Neutrophil (primary cell): ENCODE measurements at regions not wholly inside any gene's neighbourhood (a gene's known extent, or its start where the extent isn't known, plus 50 kb on each side); places are given as distances from the start of the nearest gene placed in this dataset.
"Not testable (repeated sequence)": the region's sequence is repeated elsewhere in the genome, so short reads cannot be mapped to it uniquely, and the experiment has no call there.

ENCODE experiments used
- H3K27ac ChIP-seq: fragments of 200-600 bp; sonication (generic); 2 replicates; pipeline ENCODE4 v1.5.1; 2016; ENCODE audit warnings: mild to moderate bottlenecking, moderate library complexity
- H3K27me3 ChIP-seq: fragments of 200-600 bp; sonication (generic); 2 replicates; pipeline ENCODE4 v1.6.0; 2016; ENCODE audit warnings: mild to moderate bottlenecking
- H3K36me3 ChIP-seq: fragments of 200-600 bp; sonication (generic); 2 replicates; pipeline ENCODE4 v1.5.1; 2017
- H3K4me1 ChIP-seq, 2 experiments: fragments of 200-600 bp in 1 of 2; sonication (generic) in 1 of 2; 1 replicate in 1 of 2; 2 replicates in 1 of 2; pipeline versions ENCODE4 v1.5.1 to v1.6.1; 2013 to 2016; ENCODE audit warnings: low read depth in 1 of 2, low read length in 1 of 2, mild to moderate bottlenecking in 1 of 2, moderate library complexity in 1 of 2; ENCODE audit not compliant: control insufficient read depth in 1 of 2, insufficient read depth in 1 of 2
- H3K4me3 ChIP-seq, 2 experiments: fragments of 200-600 bp in 1 of 2; sonication (generic) in 1 of 2; 1 replicate in 1 of 2; 2 replicates in 1 of 2; pipeline ENCODE4 v1.5.1; 2013 to 2016; ENCODE audit warnings: low read depth in 1 of 2, low read length in 1 of 2, mild to moderate bottlenecking in 1 of 2, moderate library complexity in 1 of 2
- H3K9me3 ChIP-seq: fragments of 200-600 bp; sonication (generic); 2 replicates; pipeline ENCODE4 v1.5.1; 2016
- CTCF ChIP-seq: fragments of 200-600 bp; sonication (generic); IDR thresholded peaks from 2 replicates; pipeline ENCODE4 v1.5.1; 2016; ENCODE audit warnings: antibody characterized with exemption

GRCh38 chr3:18988614-18989229 lies 159.6 kb upstream of the KCNH8 start:
- H3K27ac ChIP-seq: no peak overlapping the region
- TF ChIP-seq CTCF: no peak
- H3K9me3 ChIP-seq: no peaks in the 10 kb centered on the region
- peaks cover 4 to 8% of the 10 kb centered on the region in 2 experiments for H3K4me1 ChIP-seq
- no peaks in the 10 kb centered on the region for H3K27me3 ChIP-seq
- H3K36me3 ChIP-seq: no peaks in the 10 kb centered on the region
- H3K4me3 ChIP-seq: no peak overlapping the region

- Histone ChIP-seq H3K36me3 (no peaks in the 10 kb centered on the region), H3K27ac (no peak overlapping the region), H3K4me3 (no peak overlapping the region), H3K9me3 (no peaks in the 10 kb centered on the region), H3K4me1 (peaks cover 4 to 8% of the 10 kb centered on the region in 2 experiments), H3K27me3 (no peaks in the 10 kb centered on the region)
- TF ChIP-seq CTCF: no peak
These were observed 160.4 kb upstream of the KCNH8 start for GRCh38 chr3:18987862-18988447.

- no peak overlapping the region for H3K4me3 ChIP-seq
- TF ChIP-seq CTCF: no peak
- H3K4me1 ChIP-seq: peaks cover 4 to 8% of the 10 kb centered on the region in 2 experiments
These were observed 161.2 kb upstream of the KCNH8 start for GRCh38 chr3:18987070-18987469.

GRCh38 chr3:18982920-18983319 lies 165.4 kb upstream of the KCNH8 start:
- no peaks in the 10 kb centered on the region for H3K9me3 ChIP-seq
- no peak for TF ChIP-seq CTCF
- H3K4me1 ChIP-seq: peaks cover under 1 to 4% of the 10 kb centered on the region in 2 experiments
- H3K36me3 ChIP-seq: no peaks in the 10 kb centered on the region
- H3K27me3 ChIP-seq: no peaks in the 10 kb centered on the region
- H3K4me3 ChIP-seq: no peak overlapping the region
- no peak overlapping the region for H3K27ac ChIP-seq

More at GRCh38 chr3:18987070-18987469, 161.2 kb upstream of the KCNH8 start:
- Histone ChIP-seq H3K9me3 (no peaks in the 10 kb centered on the region), H3K36me3 (no peaks in the 10 kb centered on the region), H3K27ac (no peak overlapping the region), H3K27me3 (no peaks in the 10 kb centered on the region)

GRCh38 chr3:18976102-18976501 lies 172.2 kb upstream of the KCNH8 start:
- not testable (repeated sequence) for H3K9me3 ChIP-seq, H3K27me3 ChIP-seq, H3K4me3 ChIP-seq, H3K4me1 ChIP-seq, H3K27ac ChIP-seq, H3K36me3 ChIP-seq

GRCh38 chr3:18968120-18968519 lies 180.2 kb upstream of the KCNH8 start:
- Histone ChIP-seq H3K27me3 (no peaks in the 10 kb centered on the region), H3K4me3 (no peak overlapping the region), H3K4me1 (peaks cover 0 to 10% of the 10 kb centered on the region in 2 experiments), H3K9me3 (no peaks in the 10 kb centered on the region), H3K36me3 (no peaks in the 10 kb centered on the region), H3K27ac (no peak overlapping the region)
- TF ChIP-seq CTCF: no peak
